ENCODE measurements at regions not wholly inside any gene's neighbourhood (a gene's known extent, or its start where the extent isn't known, plus 50 kb on each side); places are given as distances from the start of the nearest gene placed in this dataset.

DNA sequence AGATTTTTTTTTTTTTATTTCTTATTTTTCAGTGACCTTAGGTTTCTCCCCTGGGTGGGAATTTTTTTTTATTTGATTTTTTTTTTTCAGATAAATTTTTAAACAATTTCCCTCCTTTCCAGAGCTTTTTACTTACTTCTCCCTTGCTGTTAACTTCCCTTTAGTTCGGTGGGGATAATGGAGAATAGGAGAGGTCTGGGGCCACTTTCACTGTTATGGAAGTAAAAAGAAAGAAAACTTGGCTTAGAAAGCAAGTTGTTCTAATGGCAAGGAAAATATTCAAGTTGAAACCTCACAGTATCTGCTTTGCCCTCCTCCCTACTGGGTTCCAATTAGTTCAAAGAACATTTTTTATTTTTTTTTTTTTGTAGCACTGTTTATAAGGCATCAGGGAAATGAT, 537.1 kb upstream of the NXPH2 start:
- CTCF ChIA-PET: no interaction called here
- POLR2A ChIA-PET: no interaction called here
- Histone ChIP-seq H3K27ac (ENCODE audit: extremely low read depth, low read depth, low read length) (no peak overlapping the region), H3K36me3 (ENCODE audit: control insufficient read depth in 2 of 2, insufficient read depth in 1 of 2, low read length in 2 of 2) (no peaks in the 10 kb centered on the region), H3K4me3 (ENCODE audit: low read depth, low read length) (no peak overlapping the region), H3K9me3 (ENCODE audit: control insufficient read depth, insufficient read depth, low read depth, low read length) (no peaks in the 10 kb centered on the region), H3K4me1 (ENCODE audit: control insufficient read depth, insufficient read depth, low read length) (no peaks in the 10 kb centered on the region)
- TF ChIP-seq ZFP37 (tag by site-specific recombination; IDR thresholded peaks at IDR 0.05) (no peak), ZNF16 (tag by site-specific recombination; IDR thresholded peaks at IDR 0.05; ENCODE audit: low read depth) (no peak), ZNF555 (tag by site-specific recombination; conservative IDR thresholded peaks at IDR 0.05) (no peak), ZNF341 (tag by site-specific recombination; IDR thresholded peaks at IDR 0.05; ENCODE audit: low read depth) (no peak), SETDB1 (IDR thresholded peaks at IDR 0.05; ENCODE audit: insufficient read length, low read length) (no peak), ZNF335 (tag by site-specific recombination; conservative IDR thresholded peaks at IDR 0.05) (no peak), GLIS1 (tag by site-specific recombination; IDR thresholded peaks at IDR 0.05) (no peak), ZNF404 (tag by site-specific recombination; IDR thresholded peaks at IDR 0.05) (no peak), ZNF350 (tag by site-specific recombination; IDR thresholded peaks at IDR 0.05) (no peak), SP3 (tag by site-specific recombination; IDR thresholded peaks at IDR 0.05) (no peak)
- TF ChIP-seq, protein P1, sequence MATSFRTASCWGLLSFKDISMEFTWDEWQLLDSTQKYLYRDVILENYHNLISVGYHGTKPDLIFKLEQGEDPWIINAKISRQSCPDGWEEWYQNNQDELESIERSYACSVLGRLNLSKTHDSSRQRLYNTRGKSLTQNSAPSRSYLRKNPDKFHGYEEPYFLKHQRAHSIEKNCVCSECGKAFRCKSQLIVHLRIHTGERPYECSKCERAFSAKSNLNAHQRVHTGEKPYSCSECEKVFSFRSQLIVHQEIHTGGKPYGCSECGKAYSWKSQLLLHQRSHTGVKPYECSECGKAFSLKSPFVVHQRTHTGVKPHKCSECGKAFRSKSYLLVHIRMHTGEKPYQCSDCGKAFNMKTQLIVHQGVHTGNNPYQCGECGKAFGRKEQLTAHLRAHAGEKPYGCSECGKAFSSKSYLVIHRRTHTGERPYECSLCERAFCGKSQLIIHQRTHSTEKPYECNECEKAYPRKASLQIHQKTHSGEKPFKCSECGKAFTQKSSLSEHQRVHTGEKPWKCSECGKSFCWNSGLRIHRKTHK (tag by site-specific recombination; IDR thresholded peaks at IDR 0.05): no peak

DNA sequence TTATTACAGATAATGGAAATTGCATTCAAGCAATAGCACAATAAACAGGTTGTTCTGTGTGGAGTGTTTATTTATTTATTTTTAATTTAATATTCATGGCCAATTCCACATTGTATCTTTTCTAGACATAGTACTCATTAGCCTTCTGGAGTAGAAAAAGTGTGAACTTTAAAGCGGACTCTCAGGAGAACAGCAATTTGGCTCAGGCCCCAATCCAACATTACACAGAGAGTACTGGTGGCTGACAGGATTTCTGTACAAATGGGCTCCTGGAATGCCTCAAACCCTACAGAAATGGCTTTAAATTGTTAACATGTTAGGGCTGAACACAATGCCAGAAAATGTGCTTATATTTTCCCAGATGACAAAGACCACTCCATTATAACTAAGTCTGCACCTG, 533.9 kb upstream of the NXPH2 start:
- Histone ChIP-seq H3K27ac (ENCODE audit: extremely low read depth, low read depth, low read length) (no peak overlapping the region), H3K4me1 (ENCODE audit: control insufficient read depth, insufficient read depth, low read length) (no peaks in the 10 kb centered on the region), H3K36me3 (ENCODE audit: control insufficient read depth in 2 of 2, insufficient read depth in 1 of 2, low read length in 2 of 2) (no peaks in the 10 kb centered on the region), H3K9me3 (ENCODE audit: control insufficient read depth, insufficient read depth, low read depth, low read length) (no peaks in the 10 kb centered on the region), H3K4me3 (ENCODE audit: low read depth, low read length) (no peak overlapping the region)
- ChIA-PET POLR2A (no interaction called here), CTCF (no interaction called here)
- TF ChIP-seq ZNF585B (tag by site-specific recombination; IDR thresholded peaks at IDR 0.05): no peak
- TF ChIP-seq ZNF114 (tag by site-specific recombination; IDR thresholded peaks at IDR 0.05): no peak
- no peak for TF ChIP-seq GLI4 (tag by site-specific recombination; IDR thresholded peaks at IDR 0.05)
- no peak for TF ChIP-seq GFI1B (tag by site-specific recombination; IDR thresholded peaks at IDR 0.05)
- no peak for TF ChIP-seq ZNF624 (tag by site-specific recombination; IDR thresholded peaks at IDR 0.05)
- no peak for TF ChIP-seq ZNF785 (tag by site-specific recombination; IDR thresholded peaks at IDR 0.05)
- TF ChIP-seq ZSCAN23 (tag by site-specific recombination; IDR thresholded peaks at IDR 0.05): no peak
- TF ChIP-seq OSR2 (tag by site-specific recombination; IDR thresholded peaks at IDR 0.05): no peak
- TF ChIP-seq, protein P2, sequence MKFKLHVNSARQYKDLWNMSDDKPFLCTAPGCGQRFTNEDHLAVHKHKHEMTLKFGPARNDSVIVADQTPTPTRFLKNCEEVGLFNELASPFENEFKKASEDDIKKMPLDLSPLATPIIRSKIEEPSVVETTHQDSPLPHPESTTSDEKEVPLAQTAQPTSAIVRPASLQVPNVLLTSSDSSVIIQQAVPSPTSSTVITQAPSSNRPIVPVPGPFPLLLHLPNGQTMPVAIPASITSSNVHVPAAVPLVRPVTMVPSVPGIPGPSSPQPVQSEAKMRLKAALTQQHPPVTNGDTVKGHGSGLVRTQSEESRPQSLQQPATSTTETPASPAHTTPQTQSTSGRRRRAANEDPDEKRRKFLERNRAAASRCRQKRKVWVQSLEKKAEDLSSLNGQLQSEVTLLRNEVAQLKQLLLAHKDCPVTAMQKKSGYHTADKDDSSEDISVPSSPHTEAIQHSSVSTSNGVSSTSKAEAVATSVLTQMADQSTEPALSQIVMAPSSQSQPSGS (tag by site-specific recombination; IDR thresholded peaks at IDR 0.05; ENCODE audit: low read depth): no peak
- no peak for TF ChIP-seq ZNF202 (tag by site-specific recombination; IDR thresholded peaks at IDR 0.05; ENCODE audit: borderline replicate concordance)
- TF ChIP-seq, protein P3, sequence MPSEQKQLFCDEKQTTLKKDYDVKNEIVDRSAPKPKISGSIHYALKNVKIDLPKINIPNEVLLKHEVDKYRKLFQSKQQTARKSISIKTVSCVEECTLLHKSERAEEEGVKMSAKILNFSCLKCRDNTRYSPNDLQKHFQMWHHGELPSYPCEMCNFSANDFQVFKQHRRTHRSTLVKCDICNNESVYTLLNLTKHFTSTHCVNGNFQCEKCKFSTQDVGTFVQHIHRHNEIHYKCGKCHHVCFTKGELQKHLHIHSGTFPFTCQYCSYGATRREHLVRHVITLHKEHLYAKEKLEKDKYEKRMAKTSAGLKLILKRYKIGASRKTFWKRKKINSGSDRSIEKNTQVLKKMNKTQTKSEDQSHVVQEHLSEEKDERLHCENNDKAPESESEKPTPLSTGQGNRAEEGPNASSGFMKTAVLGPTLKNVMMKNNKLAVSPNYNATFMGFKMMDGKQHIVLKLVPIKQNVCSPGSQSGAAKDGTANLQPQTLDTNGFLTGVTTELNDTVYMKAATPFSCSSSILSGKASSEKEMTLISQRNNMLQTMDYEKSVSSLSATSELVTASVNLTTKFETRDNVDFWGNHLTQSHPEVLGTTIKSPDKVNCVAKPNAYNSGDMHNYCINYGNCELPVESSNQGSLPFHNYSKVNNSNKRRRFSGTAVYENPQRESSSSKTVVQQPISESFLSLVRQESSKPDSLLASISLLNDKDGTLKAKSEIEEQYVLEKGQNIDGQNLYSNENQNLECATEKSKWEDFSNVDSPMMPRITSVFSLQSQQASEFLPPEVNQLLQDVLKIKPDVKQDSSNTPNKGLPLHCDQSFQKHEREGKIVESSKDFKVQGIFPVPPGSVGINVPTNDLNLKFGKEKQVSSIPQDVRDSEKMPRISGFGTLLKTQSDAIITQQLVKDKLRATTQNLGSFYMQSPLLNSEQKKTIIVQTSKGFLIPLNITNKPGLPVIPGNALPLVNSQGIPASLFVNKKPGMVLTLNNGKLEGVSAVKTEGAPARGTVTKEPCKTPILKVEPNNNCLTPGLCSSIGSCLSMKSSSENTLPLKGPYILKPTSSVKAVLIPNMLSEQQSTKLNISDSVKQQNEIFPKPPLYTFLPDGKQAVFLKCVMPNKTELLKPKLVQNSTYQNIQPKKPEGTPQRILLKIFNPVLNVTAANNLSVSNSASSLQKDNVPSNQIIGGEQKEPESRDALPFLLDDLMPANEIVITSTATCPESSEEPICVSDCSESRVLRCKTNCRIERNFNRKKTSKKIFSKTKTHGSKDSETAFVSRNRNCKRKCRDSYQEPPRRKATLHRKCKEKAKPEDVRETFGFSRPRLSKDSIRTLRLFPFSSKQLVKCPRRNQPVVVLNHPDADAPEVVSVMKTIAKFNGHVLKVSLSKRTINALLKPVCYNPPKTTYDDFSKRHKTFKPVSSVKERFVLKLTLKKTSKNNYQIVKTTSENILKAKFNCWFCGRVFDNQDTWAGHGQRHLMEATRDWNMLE (tag by site-specific recombination; conservative IDR thresholded peaks at IDR 0.05; ENCODE audit: low read depth): no peak
- no peak for TF ChIP-seq ZNF24 (tag by site-specific recombination; IDR thresholded peaks at IDR 0.05)
- no peak for TF ChIP-seq ZFP69B (tag by site-specific recombination; IDR thresholded peaks at IDR 0.05)
- TF ChIP-seq KLF7 (tag by site-specific recombination; IDR thresholded peaks at IDR 0.05; ENCODE audit: borderline replicate concordance): no peak
- TF ChIP-seq, protein P4, sequence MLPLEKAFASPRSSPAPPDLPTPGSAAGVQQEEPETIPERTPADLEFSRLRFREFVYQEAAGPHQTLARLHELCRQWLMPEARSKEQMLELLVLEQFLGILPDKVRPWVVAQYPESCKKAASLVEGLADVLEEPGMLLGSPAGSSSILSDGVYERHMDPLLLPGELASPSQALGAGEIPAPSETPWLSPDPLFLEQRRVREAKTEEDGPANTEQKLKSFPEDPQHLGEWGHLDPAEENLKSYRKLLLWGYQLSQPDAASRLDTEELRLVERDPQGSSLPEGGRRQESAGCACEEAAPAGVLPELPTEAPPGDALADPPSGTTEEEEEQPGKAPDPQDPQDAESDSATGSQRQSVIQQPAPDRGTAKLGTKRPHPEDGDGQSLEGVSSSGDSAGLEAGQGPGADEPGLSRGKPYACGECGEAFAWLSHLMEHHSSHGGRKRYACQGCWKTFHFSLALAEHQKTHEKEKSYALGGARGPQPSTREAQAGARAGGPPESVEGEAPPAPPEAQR (tag by site-specific recombination; IDR thresholded peaks at IDR 0.05): no peak
- TF ChIP-seq ZSCAN30 (tag by site-specific recombination; IDR thresholded peaks at IDR 0.05): no peak
- no peak for TF ChIP-seq ZNF214 (tag by site-specific recombination; IDR thresholded peaks at IDR 0.05; ENCODE audit: borderline replicate concordance)
- no peak for TF ChIP-seq ZEB2 (tag by site-specific recombination; IDR thresholded peaks at IDR 0.05)
